ENCODE measurements at regions not wholly inside any gene's neighbourhood (a gene's known extent, or its start where the extent isn't known, plus 50 kb on each side); places are given as distances from the start of the nearest gene placed in this dataset.

- TF ChIP-seq GATA2 (IDR thresholded peaks at IDR 0.05; ENCODE audit: low read depth, low read length), result no peak
- TF ChIP-seq GATA3 (IDR thresholded peaks at IDR 0.05; ENCODE audit: low read depth, low read length), result no peak
Observed at GRCh38 chr10:30248728-30249127, 100.3 kb downstream of the MTPAP start.
